Parathyroid adenoma (tissue), 2 donors: ENCODE measurements at regions not wholly inside any gene's neighbourhood (a gene's known extent, or its start where the extent isn't known, plus 50 kb on each side); places are given as distances from the start of the nearest gene placed in this dataset.

Experiments
- H2AFZ ChIP-seq: fragments of 300-600 bp; sonication (generic); one replicate; pipeline ENCODE4 v1.7.0; 2017; ENCODE audit warnings: antibody characterized with exemption, mild to moderate bottlenecking
- H3K27ac ChIP-seq: fragments of 300-600 bp; sonication (generic); one replicate; pipeline ENCODE4 v1.7.0; 2017
- H3K27me3 ChIP-seq: fragments of 300-600 bp; sonication (generic); one replicate; pipeline ENCODE4 v1.7.0; 2017; ENCODE audit warnings: low read length; ENCODE audit not compliant: control insufficient read depth, insufficient read depth
- H3K36me3 ChIP-seq: fragments of 300-600 bp; sonication (generic); one replicate; pipeline ENCODE4 v1.7.0; 2017; ENCODE audit warnings: low read length; ENCODE audit not compliant: control insufficient read depth, insufficient read depth
- H3K4me1 ChIP-seq: fragments of 300-600 bp; sonication (generic); one replicate; pipeline ENCODE4 v1.7.0; 2017; ENCODE audit warnings: control low read depth
- H3K4me2 ChIP-seq: fragments of 300-600 bp; sonication (generic); one replicate; pipeline ENCODE4 v1.7.0; 2017; ENCODE audit warnings: low read length
- H3K4me3 ChIP-seq: fragments of 300-600 bp; sonication (generic); one replicate; pipeline ENCODE4 v1.7.0; 2017; ENCODE audit warnings: low read depth, low read length
- H3K79me2 ChIP-seq: fragments of 300-600 bp; sonication (generic); one replicate; pipeline ENCODE4 v1.7.0; 2017; ENCODE audit warnings: control low read depth
- H3K9ac ChIP-seq: fragments of 300-600 bp; sonication (generic); one replicate; pipeline ENCODE4 v1.7.0; 2017; ENCODE audit warnings: mild to moderate bottlenecking
- H3K9me3 ChIP-seq: fragments of 300-600 bp; sonication (generic); one replicate; pipeline ENCODE4 v1.7.0; 2017; ENCODE audit warnings: low read length; ENCODE audit not compliant: control insufficient read depth
- TF ChIP-seq, protein P1 (sequence below): fragments of 300-600 bp; sonication (generic); IDR thresholded peaks from one replicate; pipeline ENCODE4 v1.7.0; 2017; ENCODE audit warnings: antibody characterized with exemption, mild to moderate bottlenecking
- donor health status: primary hyperparathyroidism.

GRCh38 chr3:34938784-34939183 lies 700.5 kb upstream of the ARPP21 start:
- Histone ChIP-seq H3K27ac (no peak overlapping the region), H3K9me3 (no peaks in the 10 kb centered on the region), H3K9ac (no peak overlapping the region), H3K4me2 (no peak overlapping the region), H3K4me1 (no peaks in the 10 kb centered on the region), H3K4me3 (no peak overlapping the region), H3K36me3 (no peaks in the 10 kb centered on the region), H3K27me3 (no peaks in the 10 kb centered on the region), H3K79me2 (no peaks in the 10 kb centered on the region), H2AFZ (no peak overlapping the region)
- TF ChIP-seq, protein P1, sequence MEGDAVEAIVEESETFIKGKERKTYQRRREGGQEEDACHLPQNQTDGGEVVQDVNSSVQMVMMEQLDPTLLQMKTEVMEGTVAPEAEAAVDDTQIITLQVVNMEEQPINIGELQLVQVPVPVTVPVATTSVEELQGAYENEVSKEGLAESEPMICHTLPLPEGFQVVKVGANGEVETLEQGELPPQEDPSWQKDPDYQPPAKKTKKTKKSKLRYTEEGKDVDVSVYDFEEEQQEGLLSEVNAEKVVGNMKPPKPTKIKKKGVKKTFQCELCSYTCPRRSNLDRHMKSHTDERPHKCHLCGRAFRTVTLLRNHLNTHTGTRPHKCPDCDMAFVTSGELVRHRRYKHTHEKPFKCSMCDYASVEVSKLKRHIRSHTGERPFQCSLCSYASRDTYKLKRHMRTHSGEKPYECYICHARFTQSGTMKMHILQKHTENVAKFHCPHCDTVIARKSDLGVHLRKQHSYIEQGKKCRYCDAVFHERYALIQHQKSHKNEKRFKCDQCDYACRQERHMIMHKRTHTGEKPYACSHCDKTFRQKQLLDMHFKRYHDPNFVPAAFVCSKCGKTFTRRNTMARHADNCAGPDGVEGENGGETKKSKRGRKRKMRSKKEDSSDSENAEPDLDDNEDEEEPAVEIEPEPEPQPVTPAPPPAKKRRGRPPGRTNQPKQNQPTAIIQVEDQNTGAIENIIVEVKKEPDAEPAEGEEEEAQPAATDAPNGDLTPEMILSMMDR, result no peak

- Histone ChIP-seq H3K36me3 (no peaks in the 10 kb centered on the region), H2AFZ (no peak overlapping the region), H3K9ac (no peak overlapping the region), H3K4me3 (no peak overlapping the region), H3K79me2 (no peaks in the 10 kb centered on the region), H3K27me3 (no peaks in the 10 kb centered on the region), H3K9me3 (no peaks in the 10 kb centered on the region), H3K4me2 (no peak overlapping the region), H3K4me1 (no peaks in the 10 kb centered on the region), H3K27ac (no peak overlapping the region)
- TF ChIP-seq, protein P1, result no peak
Measured at GRCh38 chr3:34942256-34942655, 697.1 kb upstream of the ARPP21 start.

DNA sequence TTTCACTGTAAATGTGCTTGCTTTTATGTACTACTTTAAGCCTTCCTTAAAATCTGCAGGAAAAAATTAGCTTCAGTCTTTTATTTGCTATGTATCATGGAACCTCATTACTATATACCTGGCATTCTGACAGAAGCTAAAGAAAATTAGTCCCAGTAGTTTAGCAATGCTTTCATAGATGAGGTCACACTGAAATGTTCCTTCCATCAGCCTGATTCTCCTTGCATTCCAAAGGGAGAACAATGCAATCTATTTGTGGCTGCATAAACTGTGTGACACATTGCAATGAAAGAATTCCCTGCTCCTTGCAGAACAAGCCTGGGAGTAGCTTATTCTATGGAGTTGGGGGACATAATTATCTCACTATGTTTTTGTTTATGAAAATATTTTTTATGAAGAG lies 691.5 kb upstream of the ARPP21 start:
- H3K4me3 ChIP-seq, result no peak overlapping the region

DNA sequence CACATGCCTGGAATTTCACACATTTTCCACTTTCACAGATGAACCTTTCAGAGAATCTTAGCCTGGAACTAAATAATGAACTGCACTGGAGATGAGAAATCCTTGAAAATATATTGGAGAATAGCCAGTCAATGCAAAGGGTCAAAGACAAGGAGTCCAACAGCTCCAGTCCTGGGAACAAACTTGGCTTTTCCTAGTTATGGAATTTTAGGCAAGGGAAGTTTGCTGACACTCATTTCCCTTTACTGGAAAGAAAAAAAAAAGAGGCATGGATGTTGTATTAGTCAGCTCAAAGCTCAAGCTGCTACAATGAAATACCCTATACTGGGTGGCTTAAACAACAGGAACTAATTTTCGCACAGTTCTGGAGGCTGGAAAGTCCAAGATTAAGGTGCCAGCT lies 690.8 kb upstream of the ARPP21 start:
- H2AFZ ChIP-seq, result no peak overlapping the region
- TF ChIP-seq, protein P1, result no peak
- H3K79me2 ChIP-seq, result no peaks in the 10 kb centered on the region
- H3K9me3 ChIP-seq, result no peaks in the 10 kb centered on the region
- no peak overlapping the region for H3K4me3 ChIP-seq
- no peak overlapping the region for H3K9ac ChIP-seq
- no peaks in the 10 kb centered on the region for H3K4me1 ChIP-seq
- no peaks in the 10 kb centered on the region for H3K27me3 ChIP-seq
- H3K36me3 ChIP-seq, result peaks cover 2% of the 10 kb centered on the region
- H3K27ac ChIP-seq, result no peak overlapping the region
- no peak overlapping the region for H3K4me2 ChIP-seq

More for the DNA sequence above, 691.5 kb upstream of the ARPP21 start:
- H3K4me1 ChIP-seq, result no peaks in the 10 kb centered on the region
- H3K27me3 ChIP-seq, result no peaks in the 10 kb centered on the region
- no peak overlapping the region for H2AFZ ChIP-seq
- no peak overlapping the region for H3K9ac ChIP-seq
- no peaks in the 10 kb centered on the region for H3K79me2 ChIP-seq
- H3K27ac ChIP-seq, result no peak overlapping the region
- TF ChIP-seq, protein P1, result no peak
- no peaks in the 10 kb centered on the region for H3K9me3 ChIP-seq
- no peak overlapping the region for H3K4me2 ChIP-seq
- H3K36me3 ChIP-seq, result peaks cover 2% of the 10 kb centered on the region

- no peak overlapping the region for H3K27ac ChIP-seq
- no peaks in the 10 kb centered on the region for H3K4me1 ChIP-seq
- H3K27me3 ChIP-seq, result no peaks in the 10 kb centered on the region
- no peak overlapping the region for H3K4me3 ChIP-seq
- H3K79me2 ChIP-seq, result no peaks in the 10 kb centered on the region
- no peak overlapping the region for H2AFZ ChIP-seq
- H3K36me3 ChIP-seq, result no peaks in the 10 kb centered on the region
- no peak overlapping the region for H3K4me2 ChIP-seq
- TF ChIP-seq, protein P1, result no peak
- H3K9ac ChIP-seq, result no peak overlapping the region
- H3K9me3 ChIP-seq, result no peaks in the 10 kb centered on the region
Measured at GRCh38 chr3:34955680-34956079, 683.6 kb upstream of the ARPP21 start.
